ENCODE measurements at regions not wholly inside any gene's neighbourhood (a gene's known extent, or its start where the extent isn't known, plus 50 kb on each side); places are given as distances from the start of the nearest gene placed in this dataset.

- in situ Hi-C loops (cut with MboI; ENCODE audit: low sequenced_read_pairs): no loop called here
- Histone ChIP-seq H2BK15ac (ENCODE audit: low read depth, low read length) (no peak overlapping the region), H3K27me3 (ENCODE audit: control insufficient read depth, insufficient read depth, low read length) (no peaks in the 10 kb centered on the region), H3K23ac (ENCODE audit: low read depth, low read length) (no peak overlapping the region), H3K4me1 (ENCODE audit: control insufficient read depth, insufficient read depth, low read length) (no peaks in the 10 kb centered on the region), H4K20me1 (ENCODE audit: insufficient read depth, low read length) (no peaks in the 10 kb centered on the region), H4K5ac (ENCODE audit: low read depth, low read length) (no peak overlapping the region), H3K18ac (ENCODE audit: low read depth, low read length) (no peak overlapping the region), H3K4ac (ENCODE audit: low read depth, low read length) (no peak overlapping the region), H3K9ac (ENCODE audit: low read depth, low read length) (no peak overlapping the region), H3K27ac (ENCODE audit: insufficient read depth, low read length) (no peak overlapping the region), H3K36me3 (ENCODE audit: control insufficient read depth, insufficient read depth, low read length) (no peaks in the 10 kb centered on the region), H2AK5ac (ENCODE audit: low read depth, low read length) (no peak overlapping the region), H3K79me1 (ENCODE audit: low read depth in 1 of 2, low read length in 2 of 2) (no peaks in the 10 kb centered on the region), H4K91ac (ENCODE audit: insufficient read depth, low read depth, low read length) (no peak overlapping the region), H3K9me1 (ENCODE audit: insufficient read depth, low read length) (no peaks in the 10 kb centered on the region), H2AFZ (replicated peaks; ENCODE audit: low read length, poor library complexity) (no peak overlapping the region), H3K56ac (ENCODE audit: extremely low read depth, insufficient read depth, low read length) (no peak overlapping the region), H2AK9ac (replicated peaks; ENCODE audit: low read depth, low read length, poor library complexity) (no peak overlapping the region), H2BK120ac (ENCODE audit: low read depth, low read length) (no peak overlapping the region), H4K8ac (ENCODE audit: low read depth in 2 of 2, low read length in 2 of 2) (no peak overlapping the region), H3K4me2 (ENCODE audit: low read depth, low read length) (no peak overlapping the region), H3K4me3 (ENCODE audit: insufficient read depth, low read depth, low read length) (no peak overlapping the region), H3K14ac (replicated peaks; ENCODE audit: low read depth, low read length) (no peak overlapping the region), H2BK20ac (ENCODE audit: low read depth, low read length) (no peak overlapping the region), H3K9me3 (ENCODE audit: control insufficient read depth, insufficient read depth, low read length) (no peaks in the 10 kb centered on the region), H2BK5ac (ENCODE audit: low read depth, low read length, poor library complexity, severe bottlenecking) (no peak overlapping the region)
- CTCF ChIA-PET: no interaction called here
- POLR2A ChIA-PET (ENCODE audit: unreplicated experiment): no interaction called here
- no peak for DNase-seq
- ATAC-seq (ENCODE audit: low read depth): no peak
- no TSS peak for BruUV-seq (replicated peaks)
- intact Hi-C loops (cut with micrococcal nuclease): no loop called here
- no CpG with 5 or more reads among the region's 1 CpG for WGBS, 2 experiments (ENCODE audit: extremely low coverage in 2 of 2, insufficient read length in 1 of 2)
- TF ChIP-seq NFE2L2 (IDR thresholded peaks at IDR 0.05; ENCODE audit: low read depth, low read length): no peak
- dilution Hi-C loops (cut with HindIII; ENCODE audit: low sequenced_read_pairs, unreplicated experiment): no loop called here
These were observed 484.0 kb upstream of the TGFBR2 start for GRCh38 chr3:30122359-30122758.

All from IMR-90 (cell line).